GM12878 (cell line): ENCODE measurements at regions not wholly inside any gene's neighbourhood (a gene's known extent, or its start where the extent isn't known, plus 50 kb on each side); places are given as distances from the start of the nearest gene placed in this dataset.

ENCODE experiments used
- ATAC-seq: fragments of 200-7000 bp; cut with Tn5 transposase; 3 replicates; pipeline ENCODE4 v1.9.1; 2020; ENCODE audit warnings: mild to moderate bottlenecking, moderate library complexity
- BruUV-seq: library from RNA; stranded (reverse); fragments of 400-500 nt; replicated peaks from 2 replicates; lab custom pipeline; 2021; lab: Mats Ljungman, UMichigan
- CTCF ChIA-PET: fragments of 300-600 bp; sonication (Branson Sonifier 250); formaldehyde crosslinking; extraction: SDS; loops from one replicate; lab custom pipeline; 2021; ENCODE audit warnings: inconsistent platforms; lab: Yijun Ruan, JAX
- POLR2A ChIA-PET: fragments of 350-600 bp; formaldehyde crosslinking; extraction: SDS; loops from one replicate; lab custom pipeline; 2021; ENCODE audit warnings: inconsistent platforms; lab: Charles Lee
- RAD21 ChIA-PET: fragments of 300-600 bp; sonication (Branson Sonifier 250); formaldehyde crosslinking; loops from one replicate; lab custom pipeline; 2023; ENCODE audit warnings: antibody characterized with exemption; ENCODE audit not compliant: unreplicated experiment; lab: Charles Lee
- SMC1A ChIA-PET: fragments of 300-600 bp; sonication (Branson Sonifier 250); formaldehyde crosslinking; loops from one replicate; lab custom pipeline; 2023; ENCODE audit not compliant: unreplicated experiment, uncharacterized antibody; lab: Charles Lee
- DNase-seq: peaks from one replicate; pipeline ENCODE4 v3.0.0-alpha.2; 2011; ENCODE audit warnings: low read depth, low spot score
- FAIRE-seq: peaks from 3 replicates; lab custom pipeline; 2011; peaks lifted over from hg19 to GRCh38; lab: Jason Lieb, UNC
- H2AFZ ChIP-seq: 2 replicates; pipeline ENCODE4 v1.6.0; 2011; ENCODE audit warnings: low read depth, low read length, control low read depth; ENCODE audit not compliant: control insufficient read depth
- H3K27ac ChIP-seq: 2 replicates; pipeline ENCODE4 v1.5.1; 2011; ENCODE audit warnings: control low read depth; ENCODE audit not compliant: control insufficient read depth, insufficient read depth
- H3K27me3 ChIP-seq, 2 experiments: replicated peaks in 1 of 2; 2 replicates each; pipeline versions ENCODE4 v1.6.0 to v1.6.1; 2011; ENCODE audit warnings: low read length in 1 of 2; ENCODE audit not compliant: control insufficient read depth in 2 of 2, insufficient read depth in 2 of 2
- H3K36me3 ChIP-seq, 2 experiments: 2 replicates each; pipeline ENCODE4 v1.5.1; 2011; ENCODE audit warnings: low read length in 1 of 2; ENCODE audit not compliant: control insufficient read depth in 2 of 2, insufficient read depth in 2 of 2
- H3K4me1 ChIP-seq: 2 replicates; pipeline ENCODE4 v1.6.1; 2011; ENCODE audit warnings: mild to moderate bottlenecking, low read length, moderate library complexity, mixed read lengths; ENCODE audit not compliant: control insufficient read depth, insufficient read depth
- H3K4me2 ChIP-seq: 2 replicates; pipeline ENCODE4 v1.6.0; 2011; ENCODE audit warnings: control low read depth; ENCODE audit not compliant: control insufficient read depth, insufficient read depth
- H3K4me3 ChIP-seq: fragments of 200-600 bp; sonication (generic); 2 replicates; pipeline ENCODE4 v1.5.1; 2016
- H3K79me2 ChIP-seq: 2 replicates; pipeline ENCODE4 v1.6.0; 2011; ENCODE audit warnings: low read length; ENCODE audit not compliant: control insufficient read depth, insufficient read depth
- H3K9ac ChIP-seq: 2 replicates; pipeline ENCODE4 v1.8.0; 2011; ENCODE audit warnings: low read length, control low read depth, mixed read lengths; ENCODE audit not compliant: control insufficient read depth, insufficient read depth
- H3K9me3 ChIP-seq: replicated peaks from 3 replicates; pipeline ENCODE4 v1.5.1; 2011; ENCODE audit warnings: mild to moderate bottlenecking, low read length; ENCODE audit not compliant: control insufficient read depth, insufficient read depth
- H4K20me1 ChIP-seq: 2 replicates; pipeline ENCODE4 v1.6.0; 2011; ENCODE audit not compliant: control insufficient read depth, insufficient read depth
- ATF3 ChIP-seq: IDR thresholded peaks from 2 replicates; pipeline ENCODE4 v1.6.1; 2011; ENCODE audit warnings: low read depth, mild to moderate bottlenecking, low read length, moderate library complexity, borderline replicate concordance; ENCODE audit errors: extremely low read depth
- CBX3 ChIP-seq: fragments of 200-600 bp; sonication (generic); IDR thresholded peaks from 2 replicates; pipeline ENCODE4 v1.6.1; 2016; ENCODE audit warnings: low read depth, borderline replicate concordance
- E4F1 ChIP-seq: fragments of 450-650 bp; IDR thresholded peaks from 2 replicates; pipeline ENCODE4 v1.6.1; 2018; ENCODE audit warnings: borderline replicate concordance, mild to moderate bottlenecking; ENCODE audit not compliant: partially characterized antibody
- EED ChIP-seq: sonication (generic); IDR thresholded peaks from 2 replicates; pipeline ENCODE4 v1.6.1; 2016; ENCODE audit warnings: antibody characterized with exemption, low read depth
- HDGF ChIP-seq: fragments of 450-650 bp; IDR thresholded peaks from 2 replicates; pipeline ENCODE4 v1.6.1; 2016; ENCODE audit warnings: antibody characterized with exemption
- KDM1A ChIP-seq: fragments of 200-600 bp; sonication (generic); IDR thresholded peaks from 2 replicates; pipeline ENCODE4 v1.6.1; 2016; ENCODE audit warnings: borderline replicate concordance
- MEF2B ChIP-seq: fragments of 450-650 bp; IDR thresholded peaks from 2 replicates; pipeline ENCODE4 v1.6.1; 2018; ENCODE audit warnings: mild to moderate bottlenecking, moderate library complexity; ENCODE audit not compliant: partially characterized antibody, poor library complexity, severe bottlenecking
- NFYA ChIP-seq: IDR thresholded peaks from 2 replicates; pipeline ENCODE4 v1.6.1; 2011; ENCODE audit warnings: low read depth, mild to moderate bottlenecking, low read length, improper control_type of control experiment, borderline replicate concordance
- SUPT20H ChIP-seq: IDR thresholded peaks from 2 replicates; pipeline ENCODE4 v1.6.1; 2011; ENCODE audit warnings: low read depth, mild to moderate bottlenecking, low read length, moderate library complexity, borderline replicate concordance; ENCODE audit not compliant: control insufficient read depth
- SUZ12 ChIP-seq: fragments of 200-600 bp; sonication (generic); IDR thresholded peaks from one replicate; pipeline ENCODE4 v1.6.1; 2018; ENCODE audit warnings: antibody characterized with exemption, mild to moderate bottlenecking; ENCODE audit not compliant: unreplicated experiment
- USF1 ChIP-seq: IDR thresholded peaks from 2 replicates; pipeline ENCODE4 v1.6.1; 2011; ENCODE audit warnings: borderline replicate concordance, low read depth, mild to moderate bottlenecking, moderate library complexity, mixed read lengths, low read length; ENCODE audit not compliant: insufficient read depth; ENCODE audit errors: extremely low read length
- USF2 ChIP-seq: IDR thresholded peaks from 2 replicates; pipeline ENCODE4 v1.6.1; 2011; ENCODE audit warnings: low read depth, low read length, improper control_type of control experiment, borderline replicate concordance
- ZNF217 ChIP-seq: fragments of 450-650 bp; IDR thresholded peaks from 2 replicates; pipeline ENCODE4 v1.6.1; 2017; ENCODE audit warnings: antibody characterized with exemption, mild to moderate bottlenecking
- WGBS: methylation state at CpG from one replicate; pipeline ENCODE4 v1.1.6; 2016; ENCODE audit warnings: low lambda C conversion rate; ENCODE audit not compliant: insufficient replicate concordance, insufficient coverage; ENCODE audit errors: missing lambda C conversion rate; 5-methylcytosine and 5-hydroxymethylcytosine counted together
- in situ Hi-C: fragments of 300-500 bp; cut with MboI; formaldehyde crosslinking; loops from 9 replicates; pipeline ENCODE4 v1.14.3; 2018; ENCODE audit warnings: mixed read lengths
- intact Hi-C: fragments of 100-400 bp; cut with micrococcal nuclease; formaldehyde crosslinking; loops from one replicate; pipeline ENCODE4 v1.14.2; 2022; ENCODE audit not compliant: unreplicated experiment

GRCh38 chr14:25150401-25150800 lies 100.5 kb upstream of the STXBP6 start:
- Histone ChIP-seq H3K9me3 (no peaks in the 10 kb centered on the region), H3K27ac (no peak overlapping the region), H3K4me1 (no peaks in the 10 kb centered on the region), H4K20me1 (no peaks in the 10 kb centered on the region), H3K4me2 (no peak overlapping the region), H3K79me2 (no peaks in the 10 kb centered on the region), H2AFZ (no peak overlapping the region), H3K4me3 (no peak overlapping the region), H3K9ac (no peak overlapping the region), H3K27me3 (no peaks in the 10 kb centered on the region), H3K36me3 (no peaks in the 10 kb centered on the region)
- TF ChIP-seq ZNF217 (no peak), SUPT20H (no peak), NFYA (no peak), MEF2B (no peak)
- POLR2A ChIA-PET, result no interaction called here
- FAIRE-seq, result no peak
- no peak for ATAC-seq
- SMC1A ChIA-PET, result interaction anchor here (7.4 kb wide), 1 partner anchor 343 kb away, joined by 63 read pairs; no protein-coding TSS in a partner anchor
- in situ Hi-C loops, result no loop called here
- intact Hi-C loops, result loop anchor here (2.0 kb wide), 1 partner anchor 344 kb away; no protein-coding TSS in a partner anchor
- BruUV-seq, result no TSS peak
- RAD21 ChIA-PET, result no interaction called here
- CTCF ChIA-PET, result interaction anchor here (0.5 to 4.1 kb wide), 3 partner anchors 17 to 440 kb away, joined by 3 to 36 read pairs (median 9); no protein-coding TSS in a partner anchor
- no peak for DNase-seq

- BruUV-seq, result no TSS peak
- Histone ChIP-seq H3K9ac (no peak overlapping the region), H3K27ac (no peak overlapping the region), H4K20me1 (no peaks in the 10 kb centered on the region), H3K36me3 (no peaks in the 10 kb centered on the region), H2AFZ (no peak overlapping the region), H3K4me3 (no peak overlapping the region), H3K79me2 (no peaks in the 10 kb centered on the region), H3K9me3 (no peaks in the 10 kb centered on the region), H3K27me3 (no peaks in the 10 kb centered on the region), H3K4me1 (no peaks in the 10 kb centered on the region), H3K4me2 (no peak overlapping the region)
- ChIA-PET RAD21 (no interaction called here), CTCF (interaction anchor here (3.3 kb wide), 1 partner anchor 8 kb away, joined by 13 read pairs; no protein-coding TSS in a partner anchor), POLR2A (no interaction called here), SMC1A (interaction anchor here (0.9 to 1.7 kb wide), 3 partner anchors 338 to 431 kb away, joined by 3 read pairs; no protein-coding TSS in a partner anchor)
- in situ Hi-C loops, result no loop called here
- DNase-seq, result no peak
- 52% methylated on average over 2 of the region's 2 CpGs for WGBS
- no peak for FAIRE-seq
- no peak for ATAC-seq
- intact Hi-C loops, result no loop called here
- no peak for TF ChIP-seq ATF3
- no peak for TF ChIP-seq USF2
- no peak for TF ChIP-seq E4F1
- TF ChIP-seq USF1, result no peak
- no peak for TF ChIP-seq SUZ12
- no peak for TF ChIP-seq EED
- TF ChIP-seq KDM1A, result no peak
- no peak for TF ChIP-seq HDGF
- TF ChIP-seq CBX3, result no peak
These were observed 90.5 kb upstream of the STXBP6 start for GRCh38 chr14:25140411-25140810.
